Smooth muscle cell (in vitro differentiated cells): ENCODE measurements at regions not wholly inside any gene's neighbourhood (a gene's known extent, or its start where the extent isn't known, plus 50 kb on each side); places are given as distances from the start of the nearest gene placed in this dataset.
"Not testable (repeated sequence)": the region's sequence is repeated elsewhere in the genome, so short reads cannot be mapped to it uniquely, and the experiment has no call there.

Source experiments
- DNase-seq: peaks from one replicate; lab custom pipeline; 2025; ENCODE audit not compliant: unreplicated experiment; lab: John Stamatoyannopoulos, UW
- H2AFZ ChIP-seq: fragments of 200-600 bp; sonication (generic); 2 replicates; pipeline ENCODE4 v1.6.0; 2016; ENCODE audit warnings: antibody characterized with exemption, low read depth, mild to moderate bottlenecking
- H3F3A ChIP-seq: fragments of 200-600 bp; sonication (generic); 2 replicates; pipeline ENCODE4 v1.6.0; 2017; ENCODE audit warnings: antibody characterized with exemption, low read depth
- H3K27ac ChIP-seq: fragments of 200-600 bp; sonication (generic); 2 replicates; pipeline ENCODE4 v1.5.1; 2016; ENCODE audit warnings: low read depth, mild to moderate bottlenecking
- H3K27me3 ChIP-seq: fragments of 200-600 bp; sonication (generic); 2 replicates; pipeline ENCODE4 v1.6.1; 2016; ENCODE audit warnings: low read depth, mild to moderate bottlenecking
- H3K36me3 ChIP-seq: fragments of 200-600 bp; sonication (generic); 2 replicates; pipeline ENCODE4 v1.5.1; 2016; ENCODE audit warnings: low read depth
- H3K4me1 ChIP-seq: fragments of 200-600 bp; sonication (generic); 2 replicates; pipeline ENCODE4 v1.5.1; 2016; ENCODE audit warnings: low read depth
- H3K4me2 ChIP-seq: fragments of 200-600 bp; sonication (generic); 2 replicates; pipeline ENCODE4 v1.6.0; 2016; ENCODE audit warnings: mild to moderate bottlenecking
- H3K4me3 ChIP-seq: fragments of 200-600 bp; sonication (generic); 2 replicates; pipeline ENCODE4 v1.5.1; 2016; ENCODE audit warnings: mild to moderate bottlenecking
- H3K79me2 ChIP-seq: fragments of 200-600 bp; sonication (generic); 2 replicates; pipeline ENCODE4 v1.6.0; 2016; ENCODE audit warnings: low read depth, mild to moderate bottlenecking
- H3K9ac ChIP-seq: fragments of 200-600 bp; sonication (generic); 2 replicates; pipeline ENCODE4 v1.6.0; 2016; ENCODE audit warnings: low read depth
- H3K9me3 ChIP-seq: fragments of 200-600 bp; sonication (generic); replicated peaks from 2 replicates; pipeline ENCODE4 v1.5.1; 2016; ENCODE audit warnings: low read depth
- H4K20me1 ChIP-seq: fragments of 200-600 bp; sonication (generic); 2 replicates; pipeline ENCODE4 v1.6.0; 2016; ENCODE audit warnings: low read depth
- CTCF ChIP-seq: fragments of 200-600 bp; sonication (generic); IDR thresholded peaks from 2 replicates; pipeline ENCODE4 v1.5.1; 2017; ENCODE audit warnings: borderline replicate concordance, mild to moderate bottlenecking, antibody characterized with exemption; ENCODE audit not compliant: insufficient read depth, poor library complexity, severe bottlenecking
- WGBS: methylation state at CpG from one replicate; pipeline ENCODE4 v1.1.7; 2016; ENCODE audit warnings: low lambda C conversion rate; 5-methylcytosine and 5-hydroxymethylcytosine counted together

- H4K20me1 ChIP-seq: no peaks in the 10 kb centered on the region
- no peak overlapping the region for H3K4me2 ChIP-seq
- no peak overlapping the region for H3K9ac ChIP-seq
- no peak overlapping the region for H3K27ac ChIP-seq
- H3K79me2 ChIP-seq: no peaks in the 10 kb centered on the region
- no peak overlapping the region for H3K4me3 ChIP-seq
- no peaks in the 10 kb centered on the region for H3K9me3 ChIP-seq
- peak; percentile 53 for TF ChIP-seq CTCF
- H3K36me3 ChIP-seq: no peaks in the 10 kb centered on the region
- WGBS: 82% methylated on average over 3 of the region's 3 CpGs
- no peaks in the 10 kb centered on the region for H3F3A ChIP-seq
- H2AFZ ChIP-seq: no peak overlapping the region
- H3K4me1 ChIP-seq: no peaks in the 10 kb centered on the region
- DNase-seq: no peak
- no peaks in the 10 kb centered on the region for H3K27me3 ChIP-seq
Measured at GRCh38 chr3:8324747-8325146, 176.9 kb upstream of the LMCD1 start.

- no peak overlapping the region for H3K4me3 ChIP-seq
- no peaks in the 10 kb centered on the region for H3K9me3 ChIP-seq
- H3K9ac ChIP-seq: no peak overlapping the region
- no peak overlapping the region for H2AFZ ChIP-seq
- no peak for TF ChIP-seq CTCF
- H3K27ac ChIP-seq: no peak overlapping the region
- no peak overlapping the region for H3K4me2 ChIP-seq
- H3K36me3 ChIP-seq: no peaks in the 10 kb centered on the region
- no peaks in the 10 kb centered on the region for H4K20me1 ChIP-seq
- H3K4me1 ChIP-seq: no peaks in the 10 kb centered on the region
- 95% methylated on average over 2 of the region's 2 CpGs for WGBS
- no peaks in the 10 kb centered on the region for H3K27me3 ChIP-seq
- H3K79me2 ChIP-seq: no peaks in the 10 kb centered on the region
- DNase-seq: no peak
- no peaks in the 10 kb centered on the region for H3F3A ChIP-seq
Measured at GRCh38 chr3:8325306-8325705, 176.3 kb upstream of the LMCD1 start.

GRCh38 chr3:8325833-8326232 is 175.8 kb upstream of the LMCD1 start:
- 97% methylated on average over 18 of the region's 18 CpGs for WGBS
- not testable (repeated sequence) for H3K27me3 ChIP-seq, H3K9me3 ChIP-seq, H3K9ac ChIP-seq, H3K27ac ChIP-seq, H4K20me1 ChIP-seq, DNase-seq, H3F3A ChIP-seq, H2AFZ ChIP-seq, H3K36me3 ChIP-seq, H3K4me1 ChIP-seq, H3K4me3 ChIP-seq, H3K4me2 ChIP-seq, H3K79me2 ChIP-seq

- H3K9me3 ChIP-seq: no peaks in the 10 kb centered on the region
- no peak overlapping the region for H2AFZ ChIP-seq
- no peak overlapping the region for H3K27ac ChIP-seq
- H3F3A ChIP-seq: no peaks in the 10 kb centered on the region
- H3K79me2 ChIP-seq: no peaks in the 10 kb centered on the region
- H4K20me1 ChIP-seq: no peaks in the 10 kb centered on the region
- no peaks in the 10 kb centered on the region for H3K27me3 ChIP-seq
- no peaks in the 10 kb centered on the region for H3K36me3 ChIP-seq
- no peak overlapping the region for H3K4me2 ChIP-seq
- no peak overlapping the region for H3K4me3 ChIP-seq
- no peak for DNase-seq
- H3K9ac ChIP-seq: no peak overlapping the region
- H3K4me1 ChIP-seq: no peaks in the 10 kb centered on the region
- TF ChIP-seq CTCF: no peak
- 76% methylated on average over 2 of the region's 2 CpGs for WGBS
Measured at GRCh38 chr3:8327739-8328138, 173.9 kb upstream of the LMCD1 start.
